Lower lobe of right lung (tissue), 2 donors: ENCODE measurements at regions not wholly inside any gene's neighbourhood (a gene's known extent, or its start where the extent isn't known, plus 50 kb on each side); places are given as distances from the start of the nearest gene placed in this dataset.
"Not testable (repeated sequence)": the region's sequence is repeated elsewhere in the genome, so short reads cannot be mapped to it uniquely, and the experiment has no call there.

Experiments used
- ATAC-seq, 2 donors: fragments of 200-7000 bp; cut with Tn5 transposase; one replicate each; pipeline ENCODE4 v1.9.1; 2020 to 2022; ENCODE audit warnings: mild to moderate bottlenecking in 2 of 2, moderate library complexity in 2 of 2
- DNase-seq: peaks from one replicate; pipeline ENCODE4 v3.0.0-alpha.2; 2020
- H3K27ac ChIP-seq: fragments of 200-600 bp; one replicate; pipeline ENCODE4 v1.8.0; 2022
- H3K27me3 ChIP-seq: fragments of 200-600 bp; one replicate; pipeline ENCODE4 v1.8.0; 2022; ENCODE audit warnings: low read depth
- H3K36me3 ChIP-seq: fragments of 200-600 bp; one replicate; pipeline ENCODE4 v1.8.0; 2022; ENCODE audit warnings: mild to moderate bottlenecking
- H3K4me1 ChIP-seq: fragments of 200-600 bp; one replicate; pipeline ENCODE4 v1.8.0; 2022
- H3K4me3 ChIP-seq: fragments of 200-600 bp; one replicate; pipeline ENCODE4 v1.8.0; 2022; ENCODE audit warnings: mild to moderate bottlenecking
- H3K9me3 ChIP-seq: fragments of 200-600 bp; one replicate; pipeline ENCODE4 v1.8.0; 2022
- CTCF ChIP-seq: fragments of 200-600 bp; IDR thresholded peaks from one replicate; pipeline ENCODE4 v1.8.0; 2022; ENCODE audit warnings: antibody characterized with exemption, mild to moderate bottlenecking
- intact Hi-C: fragments of 100-400 bp; cut with DNase I; formaldehyde crosslinking; loops from one replicate; pipeline ENCODE4 v1.11.0; 2022
- donor health status: DM: no; HTN: yes; CAD: no; lungs with severe emphysema.

DNA sequence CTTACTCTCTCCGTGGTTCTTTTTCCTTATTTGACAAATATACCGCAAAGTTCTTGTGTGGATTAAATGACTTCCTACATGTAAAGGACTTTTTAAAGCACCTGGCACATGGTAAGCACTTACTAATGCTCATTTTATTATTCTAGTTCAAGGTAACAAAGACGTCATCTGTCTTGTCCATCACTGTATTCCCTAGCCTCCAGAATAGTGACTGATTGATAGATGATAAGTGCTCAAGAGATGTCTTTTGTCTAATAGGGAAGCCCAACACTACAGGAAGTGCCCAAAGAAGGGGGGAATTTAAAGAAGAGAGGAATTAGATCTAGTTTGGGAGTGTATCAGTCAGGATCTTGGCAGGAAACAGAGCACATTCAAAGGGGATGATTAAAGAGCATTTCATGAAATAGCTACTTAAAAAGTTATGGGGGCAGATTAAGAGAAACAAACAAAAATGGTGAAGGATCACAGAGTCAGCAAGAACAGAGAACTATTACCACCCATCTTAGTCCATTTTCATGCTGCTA lies 151.9 kb downstream of the GXYLT1 start:
- DNase-seq (no peak), ATAC-seq (no peak)
- Histone ChIP-seq H3K27me3 (no peaks in the 10 kb centered on the region), H3K4me3 (no peak overlapping the region), H3K27ac (no peak overlapping the region), H3K36me3 (no peaks in the 10 kb centered on the region), H3K4me1 (no peaks in the 10 kb centered on the region), H3K9me3 (peaks cover 3% of the 10 kb centered on the region)
- no peak for TF ChIP-seq CTCF
- intact Hi-C loops = no loop called here

DNA sequence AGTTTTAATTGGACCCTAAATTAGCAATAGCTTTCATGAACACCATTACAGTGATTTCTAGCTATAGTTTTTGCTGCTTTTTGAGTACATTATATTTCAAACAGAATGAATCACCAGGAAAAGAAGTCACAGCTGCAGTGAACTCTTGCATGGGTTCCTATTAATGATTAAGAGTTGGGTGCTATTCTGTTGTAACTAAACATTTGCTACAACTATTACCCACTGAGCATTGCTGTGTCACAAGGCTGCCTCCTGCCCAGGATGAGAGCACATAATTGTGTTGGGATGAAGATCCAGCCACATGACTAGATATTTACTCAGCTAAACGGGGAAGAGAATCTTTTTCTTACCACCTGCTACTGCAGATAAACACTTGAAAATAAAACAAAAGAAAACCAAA lies 152.7 kb downstream of the GXYLT1 start:
- no peak overlapping the region for H3K4me3 ChIP-seq
- no peak overlapping the region for H3K27ac ChIP-seq
- no peak for TF ChIP-seq CTCF
- no peaks in the 10 kb centered on the region for H3K36me3 ChIP-seq
- H3K27me3 ChIP-seq = no peaks in the 10 kb centered on the region
- ATAC-seq = no peak
- peaks cover 3% of the 10 kb centered on the region for H3K9me3 ChIP-seq
- no peak for DNase-seq
- intact Hi-C loops = no loop called here
- no peaks in the 10 kb centered on the region for H3K4me1 ChIP-seq

GRCh38 chr12:41988715-41989114 lies 156.0 kb downstream of the GXYLT1 start:
- Histone ChIP-seq H3K4me1 (no peaks in the 10 kb centered on the region), H3K9me3 (peaks cover 3% of the 10 kb centered on the region), H3K27me3 (no peaks in the 10 kb centered on the region), H3K4me3 (no peak overlapping the region), H3K27ac (no peak overlapping the region), H3K36me3 (no peaks in the 10 kb centered on the region)
- TF ChIP-seq CTCF = no peak
- ATAC-seq (no peak), DNase-seq (no peak)
- intact Hi-C loops = no loop called here

GRCh38 chr12:41986513-41986912 lies 158.2 kb downstream of the GXYLT1 start:
- H3K9me3 ChIP-seq, H3K27me3 ChIP-seq, DNase-seq, H3K4me1 ChIP-seq, H3K36me3 ChIP-seq, ATAC-seq, H3K4me3 ChIP-seq, intact Hi-C loops, H3K27ac ChIP-seq: not testable (repeated sequence)

- H3K4me1 ChIP-seq = no peaks in the 10 kb centered on the region
- no peak for ATAC-seq
- H3K9me3 ChIP-seq = peaks cover 2% of the 10 kb centered on the region
- H3K36me3 ChIP-seq = no peaks in the 10 kb centered on the region
- H3K27me3 ChIP-seq = no peaks in the 10 kb centered on the region
- no peak for DNase-seq
- H3K4me3 ChIP-seq = no peak overlapping the region
- no peak for TF ChIP-seq CTCF
- no peak overlapping the region for H3K27ac ChIP-seq
- intact Hi-C loops = no loop called here
Observed at GRCh38 chr12:41983856-41984255, 160.8 kb downstream of the GXYLT1 start.

DNA sequence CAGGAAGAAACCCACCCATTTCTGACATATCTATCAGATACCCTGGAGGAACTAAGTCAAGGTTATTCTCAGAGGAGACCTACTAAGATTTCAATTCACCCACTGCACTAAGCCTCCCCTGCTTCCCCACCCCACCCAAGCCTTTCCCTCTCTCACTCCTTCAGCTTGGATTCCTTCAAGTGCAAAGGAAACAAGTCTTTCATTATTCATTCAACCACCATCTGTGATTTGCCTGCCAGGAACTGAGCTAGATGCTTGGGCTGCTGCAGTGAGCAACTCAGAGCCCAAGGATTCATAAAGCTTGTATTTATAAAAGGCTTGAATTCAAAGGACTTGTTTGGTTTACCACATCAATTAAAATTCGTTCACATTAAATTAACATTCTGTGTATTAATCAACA lies 161.3 kb downstream of the GXYLT1 start:
- no peak overlapping the region for H3K4me3 ChIP-seq
- DNase-seq = no peak
- no peak for ATAC-seq
- no peaks in the 10 kb centered on the region for H3K36me3 ChIP-seq
- no peaks in the 10 kb centered on the region for H3K9me3 ChIP-seq
- intact Hi-C loops = no loop called here
- no peak overlapping the region for H3K27ac ChIP-seq
- no peaks in the 10 kb centered on the region for H3K27me3 ChIP-seq
- no peaks in the 10 kb centered on the region for H3K4me1 ChIP-seq
- TF ChIP-seq CTCF = no peak
